ENCODE measurements at regions not wholly inside any gene's neighbourhood (a gene's known extent, or its start where the extent isn't known, plus 50 kb on each side); places are given as distances from the start of the nearest gene placed in this dataset.

GRCh38 chrX:124250835-124251437 lies 81.5 kb upstream of the TEX13D start:
- Histone ChIP-seq H3K36me3 (no peaks in the 10 kb centered on the region), H3K27ac (no peak overlapping the region), H3K4me3 (no peak overlapping the region)

GRCh38 chrX:124254611-124255010 lies 77.8 kb upstream of the TEX13D start:
- intact Hi-C loops (cut with DNase I) = loop anchor here (10.0 kb wide), 1 partner anchor 290 kb away; the partner anchor contains the start of gene STAG2
- DNase-seq (ENCODE audit: low spot score in 2 of 2) = no peak
- H3K4me3 ChIP-seq = no peak overlapping the region
- TF ChIP-seq CTCF (IDR thresholded peaks at IDR 0.05) = no peak
- H3K27ac ChIP-seq = no peak overlapping the region
- no peaks in the 10 kb centered on the region for H3K36me3 ChIP-seq
- H3K9me3 ChIP-seq = no peaks in the 10 kb centered on the region
- H3K4me1 ChIP-seq = peaks cover 0 to 6% of the 10 kb centered on the region in 2 donors
- no peaks in the 10 kb centered on the region for H3K27me3 ChIP-seq

More at GRCh38 chrX:124250835-124251437, 81.5 kb upstream of the TEX13D start:
- intact Hi-C loops (cut with DNase I) = loop anchor here (10.0 kb wide), 1 partner anchor 286 kb away; the partner anchor contains the start of gene STAG2
- H3K27me3 ChIP-seq = no peaks in the 10 kb centered on the region
- H3K4me1 ChIP-seq = no peaks in the 10 kb centered on the region
- DNase-seq (ENCODE audit: low spot score in 2 of 2) = no peak
- peaks cover 0 to 3% of the 10 kb centered on the region in 2 donors for H3K9me3 ChIP-seq
- TF ChIP-seq CTCF (IDR thresholded peaks at IDR 0.05) = no peak

GRCh38 chrX:124256216-124256615 lies 76.2 kb upstream of the TEX13D start:
- peaks cover 0 to 6% of the 10 kb centered on the region in 2 donors for H3K4me1 ChIP-seq
- H3K36me3 ChIP-seq = no peaks in the 10 kb centered on the region
- H3K9me3 ChIP-seq = no peaks in the 10 kb centered on the region
- no peak for TF ChIP-seq CTCF (IDR thresholded peaks at IDR 0.05)
- no peak overlapping the region for H3K4me3 ChIP-seq
- H3K27ac ChIP-seq = no peak overlapping the region
- H3K27me3 ChIP-seq = no peaks in the 10 kb centered on the region
- intact Hi-C loops (cut with DNase I) = loop anchor here (10.0 kb wide), 1 partner anchor 291 kb away; the partner anchor contains the start of gene STAG2
- DNase-seq (ENCODE audit: low spot score in 2 of 2) = no peak

GRCh38 chrX:124256629-124257380 lies 75.7 kb upstream of the TEX13D start:
- intact Hi-C loops (cut with DNase I) = loop anchor here (10.0 kb wide), 1 partner anchor 292 kb away; the partner anchor contains the start of gene STAG2
- H3K27ac ChIP-seq = no peak overlapping the region

More at GRCh38 chrX:124256629-124257380, 75.7 kb upstream of the TEX13D start:
- Histone ChIP-seq H3K9me3 (no peaks in the 10 kb centered on the region), H3K27me3 (no peaks in the 10 kb centered on the region), H3K4me3 (no peak overlapping the region), H3K36me3 (no peaks in the 10 kb centered on the region), H3K4me1 (peaks cover 0 to 6% of the 10 kb centered on the region in 2 donors)
- no peak for TF ChIP-seq CTCF (IDR thresholded peaks at IDR 0.05)
- no peak for DNase-seq (ENCODE audit: low spot score in 2 of 2)

Data from ascending aorta (tissue), 2 donors.